ENCODE measurements at regions not wholly inside any gene's neighbourhood (a gene's known extent, or its start where the extent isn't known, plus 50 kb on each side); places are given as distances from the start of the nearest gene placed in this dataset.

DNA sequence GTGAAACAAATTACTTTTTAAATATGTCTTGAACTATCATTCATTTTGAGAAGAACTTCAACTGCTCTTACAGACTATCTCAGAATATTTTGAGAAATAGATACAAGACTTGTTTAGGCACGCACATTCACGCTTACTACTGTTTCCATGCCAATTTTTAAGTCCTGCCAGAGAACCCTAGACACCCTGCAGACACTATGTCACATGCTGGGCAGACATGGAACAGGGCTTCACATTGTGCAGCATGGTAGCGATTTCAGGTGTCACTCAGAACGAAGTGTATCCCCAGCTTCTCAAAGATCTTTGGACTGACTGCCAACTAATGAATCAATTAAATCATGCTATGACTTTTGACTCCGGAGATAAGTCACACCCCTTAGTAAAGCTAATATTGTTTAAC, 128.7 kb upstream of the SLC27A6 start:
- Histone ChIP-seq H3K36me3 (ENCODE audit: insufficient read depth, low read length) (no peaks in the 10 kb centered on the region), H2AFZ (ENCODE audit: low read length) (no peak overlapping the region), H3K4me3 (ENCODE audit: low read depth, low read length, poor library complexity, severe bottlenecking) (no peak overlapping the region), H3K4me2 (ENCODE audit: low read length) (no peak overlapping the region), H3K27ac (ENCODE audit: low read depth, low read length, poor library complexity, severe bottlenecking) (no peak overlapping the region), H3K79me2 (ENCODE audit: insufficient read depth, low read depth, low read length) (no peaks in the 10 kb centered on the region), H3K9me2 (ENCODE audit: insufficient read depth, low read length) (no peaks in the 10 kb centered on the region), H4K20me1 (ENCODE audit: insufficient read depth, low read length) (no peaks in the 10 kb centered on the region), H3K4me1 (ENCODE audit: insufficient read depth, low read length, poor library complexity, severe bottlenecking) (no peaks in the 10 kb centered on the region), H3K9me3 (ENCODE audit: low read length) (no peaks in the 10 kb centered on the region)
- CTCF ChIA-PET (ENCODE audit: unreplicated experiment) = no interaction called here
- POLR2A ChIA-PET = interaction anchor here (0.7 kb wide), 1 partner anchor 163 kb away, joined by 3 read pairs; no protein-coding TSS in a partner anchor
- BruUV-seq (replicated peaks) = no TSS peak
- intact Hi-C loops (cut with micrococcal nuclease; ENCODE audit: unreplicated experiment) = no loop called here
- no peak for TF ChIP-seq EZH2phosphoT487 (IDR thresholded peaks at IDR 0.05; ENCODE audit: borderline replicate concordance, low read depth, low read length)
- TF ChIP-seq, protein P1, sequence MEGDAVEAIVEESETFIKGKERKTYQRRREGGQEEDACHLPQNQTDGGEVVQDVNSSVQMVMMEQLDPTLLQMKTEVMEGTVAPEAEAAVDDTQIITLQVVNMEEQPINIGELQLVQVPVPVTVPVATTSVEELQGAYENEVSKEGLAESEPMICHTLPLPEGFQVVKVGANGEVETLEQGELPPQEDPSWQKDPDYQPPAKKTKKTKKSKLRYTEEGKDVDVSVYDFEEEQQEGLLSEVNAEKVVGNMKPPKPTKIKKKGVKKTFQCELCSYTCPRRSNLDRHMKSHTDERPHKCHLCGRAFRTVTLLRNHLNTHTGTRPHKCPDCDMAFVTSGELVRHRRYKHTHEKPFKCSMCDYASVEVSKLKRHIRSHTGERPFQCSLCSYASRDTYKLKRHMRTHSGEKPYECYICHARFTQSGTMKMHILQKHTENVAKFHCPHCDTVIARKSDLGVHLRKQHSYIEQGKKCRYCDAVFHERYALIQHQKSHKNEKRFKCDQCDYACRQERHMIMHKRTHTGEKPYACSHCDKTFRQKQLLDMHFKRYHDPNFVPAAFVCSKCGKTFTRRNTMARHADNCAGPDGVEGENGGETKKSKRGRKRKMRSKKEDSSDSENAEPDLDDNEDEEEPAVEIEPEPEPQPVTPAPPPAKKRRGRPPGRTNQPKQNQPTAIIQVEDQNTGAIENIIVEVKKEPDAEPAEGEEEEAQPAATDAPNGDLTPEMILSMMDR (conservative IDR thresholded peaks at IDR 0.05; ENCODE audit: low read length) = no peak
- DNase-seq (ENCODE audit: low spot score) = no peak

GRCh38 chr5:128838623-128839022, 126.7 kb upstream of the SLC27A6 start:
- ChIA-PET CTCF (ENCODE audit: unreplicated experiment) (no interaction called here), POLR2A (no interaction called here)
- no peaks in the 10 kb centered on the region for H3K79me2 ChIP-seq (ENCODE audit: insufficient read depth, low read depth, low read length)
- no peak overlapping the region for H3K4me2 ChIP-seq (ENCODE audit: low read length)
- H4K20me1 ChIP-seq (ENCODE audit: insufficient read depth, low read length) = no peaks in the 10 kb centered on the region
- no peaks in the 10 kb centered on the region for H3K9me3 ChIP-seq (ENCODE audit: low read length)
- no TSS peak for BruUV-seq (replicated peaks)
- H3K27ac ChIP-seq (ENCODE audit: low read depth, low read length, poor library complexity, severe bottlenecking) = no peak overlapping the region
- no peaks in the 10 kb centered on the region for H3K9me2 ChIP-seq (ENCODE audit: insufficient read depth, low read length)
- no peak overlapping the region for H3K4me3 ChIP-seq (ENCODE audit: low read depth, low read length, poor library complexity, severe bottlenecking)
- no peaks in the 10 kb centered on the region for H3K36me3 ChIP-seq (ENCODE audit: insufficient read depth, low read length)
- TF ChIP-seq, protein P1 (conservative IDR thresholded peaks at IDR 0.05; ENCODE audit: low read length) = no peak
- no peak for TF ChIP-seq EZH2phosphoT487 (IDR thresholded peaks at IDR 0.05; ENCODE audit: borderline replicate concordance, low read depth, low read length)
- intact Hi-C loops (cut with micrococcal nuclease; ENCODE audit: unreplicated experiment) = no loop called here
- no peak for DNase-seq (ENCODE audit: low spot score)
- H2AFZ ChIP-seq (ENCODE audit: low read length) = no peak overlapping the region
- no peaks in the 10 kb centered on the region for H3K4me1 ChIP-seq (ENCODE audit: insufficient read depth, low read length, poor library complexity, severe bottlenecking)

DNA sequence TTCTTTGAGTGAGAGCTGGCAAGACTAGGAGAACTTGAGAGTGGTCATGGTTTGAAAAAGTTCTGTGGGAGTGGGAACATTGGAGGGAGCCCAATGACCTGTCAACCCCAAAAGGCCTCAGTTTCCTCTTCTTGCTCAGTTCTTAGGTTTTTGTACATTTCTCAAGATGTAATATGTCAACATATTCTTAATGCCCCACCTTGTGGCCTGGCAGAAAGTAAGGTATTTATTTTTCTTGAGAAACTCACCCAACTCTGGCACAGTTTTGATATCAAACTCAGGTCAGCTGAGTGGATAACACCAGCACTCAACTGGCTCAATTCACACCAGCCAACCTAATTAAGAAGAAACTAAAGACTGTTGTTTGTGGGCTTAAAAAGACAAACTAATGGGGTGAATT, 123.0 kb upstream of the SLC27A6 start:
- Histone ChIP-seq H4K20me1 (ENCODE audit: insufficient read depth, low read length) (no peaks in the 10 kb centered on the region), H3K4me1 (ENCODE audit: insufficient read depth, low read length, poor library complexity, severe bottlenecking) (no peaks in the 10 kb centered on the region), H3K9me2 (ENCODE audit: insufficient read depth, low read length) (no peaks in the 10 kb centered on the region), H3K9me3 (ENCODE audit: low read length) (no peaks in the 10 kb centered on the region), H3K4me3 (ENCODE audit: low read depth, low read length, poor library complexity, severe bottlenecking) (no peak overlapping the region), H3K36me3 (ENCODE audit: insufficient read depth, low read length) (no peaks in the 10 kb centered on the region), H3K79me2 (ENCODE audit: insufficient read depth, low read depth, low read length) (no peaks in the 10 kb centered on the region), H3K27ac (ENCODE audit: low read depth, low read length, poor library complexity, severe bottlenecking) (no peak overlapping the region), H3K4me2 (ENCODE audit: low read length) (no peak overlapping the region), H2AFZ (ENCODE audit: low read length) (no peak overlapping the region)
- no TSS peak for BruUV-seq (replicated peaks)
- no peak for TF ChIP-seq EZH2phosphoT487 (IDR thresholded peaks at IDR 0.05; ENCODE audit: borderline replicate concordance, low read depth, low read length)
- TF ChIP-seq, protein P1 (conservative IDR thresholded peaks at IDR 0.05; ENCODE audit: low read length) = no peak
- POLR2A ChIA-PET = interaction anchor here (0.6 kb wide), 1 partner anchor 19 kb away, joined by 3 read pairs; no protein-coding TSS in a partner anchor
- DNase-seq (ENCODE audit: low spot score) = no peak
- intact Hi-C loops (cut with micrococcal nuclease; ENCODE audit: unreplicated experiment) = no loop called here
- CTCF ChIA-PET (ENCODE audit: unreplicated experiment) = no interaction called here
